ENCODE measurements at regions not wholly inside any gene's neighbourhood (a gene's known extent, or its start where the extent isn't known, plus 50 kb on each side); places are given as distances from the start of the nearest gene placed in this dataset.

DNA sequence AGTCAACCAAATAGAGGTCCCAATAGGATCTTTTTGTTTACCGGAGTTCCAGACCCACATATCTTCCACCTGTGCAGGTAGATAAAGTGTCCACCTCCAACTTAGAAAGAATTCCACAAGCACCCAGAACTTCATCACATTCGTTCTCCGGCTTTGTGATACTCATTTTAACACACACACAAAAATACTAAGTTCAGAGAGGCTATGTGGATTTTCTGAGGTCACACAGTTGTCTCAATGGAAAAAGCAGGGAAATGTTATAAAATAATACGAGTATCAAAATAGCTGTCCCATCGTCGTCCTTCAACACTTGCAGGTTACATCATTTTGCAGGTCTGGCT is 137.5 kb downstream of the TMCO5A start (continued):
- TF ChIP-seq EZH2 (IDR thresholded peaks at IDR 0.05; ENCODE audit: low read depth, low read length, severe bottlenecking) (no peak), HDAC2 (IDR thresholded peaks at IDR 0.05; ENCODE audit: borderline replicate concordance in 1 of 2, low read depth in 2 of 2, low read length in 2 of 2) (no peak), KDM5A (IDR thresholded peaks at IDR 0.05; ENCODE audit: low read length) (no peak)
